ENCODE measurements at regions not wholly inside any gene's neighbourhood (a gene's known extent, or its start where the extent isn't known, plus 50 kb on each side); places are given as distances from the start of the nearest gene placed in this dataset.
"Not testable (repeated sequence)": the region's sequence is repeated elsewhere in the genome, so short reads cannot be mapped to it uniquely, and the experiment has no call there.

DNA sequence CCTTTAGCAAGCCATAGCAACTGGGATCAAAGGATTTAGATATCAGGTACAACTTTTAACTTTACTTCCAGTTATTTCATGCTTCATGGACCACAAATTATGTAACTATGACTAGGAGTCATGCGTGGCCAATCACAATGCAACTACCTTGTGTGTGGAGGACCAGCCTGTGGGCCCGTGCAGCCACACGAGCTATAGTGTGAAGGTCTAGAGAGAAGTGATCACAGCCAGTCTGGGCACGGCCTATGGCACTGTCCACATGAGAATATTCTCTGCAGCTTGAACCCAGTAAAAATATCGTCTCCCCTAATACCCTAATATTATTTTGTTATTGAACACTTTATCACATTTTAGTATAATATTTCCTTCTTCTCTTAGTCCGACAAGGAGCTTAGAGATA lies 464.9 kb upstream of the MIR17HG start:
- DNase-seq = no peak

DNA sequence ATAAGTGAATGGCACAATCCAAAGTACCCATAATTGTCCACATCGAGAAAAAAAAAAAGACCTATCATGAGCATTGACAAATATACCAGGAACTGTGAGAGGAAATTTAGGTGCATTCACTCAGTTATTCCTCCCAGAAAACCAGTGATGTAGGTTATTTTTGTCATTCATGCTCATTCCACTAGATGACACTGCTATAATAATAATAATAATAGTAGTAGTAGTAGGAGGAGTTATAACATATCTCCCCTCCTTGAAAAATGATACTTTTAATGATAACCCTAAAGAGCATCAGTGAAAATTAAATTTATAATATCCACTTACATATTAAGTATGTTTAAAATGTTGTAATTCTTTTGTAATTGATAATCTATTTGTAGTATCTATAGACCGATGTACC lies 463.9 kb upstream of the MIR17HG start:
- DNase-seq = no peak

DNA sequence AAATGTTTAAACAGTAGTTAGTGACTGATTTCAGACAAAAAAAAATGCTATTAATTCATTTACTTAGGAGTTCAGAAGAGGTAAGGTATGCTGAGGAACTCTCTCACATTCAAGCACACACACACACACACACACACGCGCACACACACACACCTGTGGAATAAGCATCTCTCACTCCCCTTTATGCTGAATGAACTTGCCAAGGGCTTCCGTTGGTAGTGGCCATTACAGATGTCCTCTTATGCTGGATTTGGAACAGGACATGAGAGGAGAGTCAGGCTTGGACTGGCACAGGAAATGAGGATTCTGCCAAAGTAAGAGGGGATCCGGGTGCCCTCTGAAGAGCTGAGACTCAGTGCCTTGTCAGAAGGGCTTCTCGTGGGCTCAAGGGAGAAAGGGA lies 463.4 kb upstream of the MIR17HG start:
- DNase-seq = no peak

GRCh38 chr13:90889906-90890834 lies 457.3 kb upstream of the MIR17HG start:
- DNase-seq = no peak

- no peak for DNase-seq
These were observed 456.2 kb upstream of the MIR17HG start for GRCh38 chr13:90891329-90891728.

DNA sequence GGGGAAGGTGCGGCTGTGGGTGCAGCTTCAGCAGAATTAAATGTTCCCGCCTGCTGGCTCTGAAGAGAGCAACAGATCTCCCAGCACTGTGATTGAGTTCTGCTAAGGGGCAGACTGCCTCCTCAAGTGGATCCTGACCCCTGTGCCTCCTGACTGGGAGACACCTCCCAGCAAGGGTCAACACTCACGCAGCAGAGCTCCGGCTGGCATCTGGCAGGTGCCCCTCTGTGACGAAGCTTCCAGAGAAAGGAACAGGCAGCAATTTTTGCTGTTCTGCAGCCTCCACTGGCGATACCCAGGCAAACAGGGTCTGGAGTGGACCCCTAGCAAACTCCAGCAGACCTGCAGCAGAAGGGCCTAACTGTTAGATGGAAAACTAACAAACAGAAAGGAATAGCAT lies 454.3 kb upstream of the MIR17HG start:
- not testable (repeated sequence) for DNase-seq

GRCh38 chr13:90896002-90896401 lies 451.5 kb upstream of the MIR17HG start:
- no peak for DNase-seq

DNA sequence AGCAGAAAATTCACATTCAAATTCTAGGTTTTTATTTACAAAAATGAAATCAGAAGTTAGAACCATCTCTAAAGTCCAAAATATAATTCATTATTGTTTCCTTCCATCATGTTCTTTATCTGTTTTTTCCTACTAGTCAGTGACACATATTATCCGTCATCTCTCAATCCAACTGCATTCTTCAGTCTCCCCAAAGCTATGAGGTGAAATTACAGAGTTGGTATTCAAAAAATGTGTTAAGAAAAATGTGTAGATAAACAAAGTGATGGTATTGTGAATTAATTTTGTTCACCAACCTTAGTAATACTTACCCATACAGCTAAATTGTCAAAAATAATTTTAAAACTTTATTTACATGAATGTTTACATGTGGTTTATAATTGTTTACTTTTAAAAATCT lies 448.7 kb upstream of the MIR17HG start:
- DNase-seq = no peak

DNA sequence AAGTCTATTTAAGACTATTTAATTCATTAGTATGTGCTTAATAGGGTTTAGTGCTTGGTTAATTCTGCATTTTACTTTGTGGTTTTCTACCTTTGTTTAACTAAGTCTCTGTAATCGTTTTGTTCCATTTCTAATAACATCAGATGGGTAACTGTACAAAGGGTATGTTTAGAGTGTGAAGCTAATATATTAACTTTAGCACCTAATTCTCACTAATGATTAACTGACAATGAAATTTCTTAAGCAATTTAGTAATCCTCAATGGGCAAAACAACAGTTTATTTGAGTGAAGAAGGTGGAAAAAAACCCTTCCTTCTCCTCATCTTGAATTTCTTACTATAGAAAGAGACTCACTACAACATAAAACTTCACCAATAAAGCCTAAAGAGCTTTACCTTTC lies 448.1 kb upstream of the MIR17HG start:
- DNase-seq = no peak

GRCh38 chr13:90902255-90902654 lies 445.2 kb upstream of the MIR17HG start:
- no peak for DNase-seq

GRCh38 chr13:90906554-90906953 lies 440.9 kb upstream of the MIR17HG start:
- DNase-seq = no peak

DNA sequence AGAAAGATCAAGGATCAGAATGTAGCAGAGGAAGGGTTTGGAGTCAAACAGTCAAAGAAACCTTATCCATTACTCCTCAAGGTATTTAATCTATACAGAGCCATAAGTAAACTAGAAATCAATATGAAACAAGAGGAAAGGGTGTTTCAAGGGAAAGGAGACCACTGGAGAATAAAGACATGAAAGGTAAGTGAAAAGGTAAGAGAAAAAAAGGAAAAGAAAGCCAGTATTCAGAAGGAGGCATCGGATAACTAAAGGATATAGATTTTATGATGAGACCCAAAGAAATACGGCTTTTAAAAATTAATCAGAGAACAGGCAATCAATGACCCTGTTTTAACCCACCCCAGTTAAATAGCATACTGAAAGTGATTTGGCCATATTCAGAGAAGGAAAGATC lies 438.7 kb upstream of the MIR17HG start:
- DNase-seq = no peak

DNA sequence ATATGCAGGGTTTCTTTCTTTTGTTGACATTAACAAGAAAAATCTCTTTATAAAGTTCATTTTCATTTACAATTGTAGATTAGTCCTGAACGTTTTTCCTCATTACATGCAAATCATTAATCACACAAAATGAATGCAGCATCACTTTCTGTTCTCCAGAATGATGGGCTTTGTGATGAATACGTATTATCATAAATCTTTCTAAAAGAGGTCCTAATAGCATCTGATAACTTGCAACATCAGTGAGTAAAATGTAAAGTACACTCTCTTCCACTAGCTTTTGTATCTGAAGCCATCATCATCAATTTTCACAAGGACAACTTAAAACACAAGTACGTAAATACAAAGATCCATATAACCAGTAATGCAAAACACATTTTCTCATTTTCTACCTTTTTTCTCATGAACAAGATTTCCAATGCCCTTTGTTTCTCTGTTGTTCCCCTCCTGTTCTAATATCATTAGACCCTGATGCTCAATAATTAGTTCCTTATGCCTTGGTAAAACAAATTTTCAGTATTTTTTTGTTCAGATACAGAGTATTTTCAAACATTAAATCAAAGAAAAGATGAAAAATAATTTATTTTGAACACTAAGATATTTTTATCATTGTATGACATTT lies 437.4 kb upstream of the MIR17HG start:
- no peak for DNase-seq

- DNase-seq = no peak
These were observed 435.2 kb upstream of the MIR17HG start for GRCh38 chr13:90912247-90912646.

- DNase-seq = no peak
These were observed 429.0 kb upstream of the MIR17HG start for GRCh38 chr13:90918536-90918935.

DNA sequence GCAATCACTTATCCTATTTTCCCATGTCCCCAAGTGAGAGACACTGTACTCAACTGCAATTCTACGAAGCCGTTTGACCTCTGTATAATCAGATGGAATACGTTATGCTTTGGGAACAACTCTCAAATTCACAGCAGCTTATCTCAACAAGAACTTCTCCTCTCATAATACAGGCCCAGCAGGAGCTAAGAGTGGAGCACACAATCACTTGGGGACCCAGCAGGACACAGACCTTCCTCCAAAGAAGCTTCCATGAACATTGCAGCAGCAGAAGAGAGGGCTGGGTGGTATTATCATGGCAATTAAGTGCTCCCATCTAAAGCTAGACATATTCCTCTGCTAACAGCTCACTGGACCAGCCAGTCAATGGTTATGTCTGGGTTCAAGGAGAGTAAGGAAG lies 428.3 kb upstream of the MIR17HG start:
- no peak for DNase-seq

- no peak for DNase-seq
These were observed 421.0 kb upstream of the MIR17HG start for GRCh38 chr13:90926459-90926858.

GRCh38 chr13:90928109-90928508 lies 419.4 kb upstream of the MIR17HG start:
- no peak for DNase-seq

- no peak for DNase-seq
These were observed 414.2 kb upstream of the MIR17HG start for GRCh38 chr13:90933097-90933826.

DNA sequence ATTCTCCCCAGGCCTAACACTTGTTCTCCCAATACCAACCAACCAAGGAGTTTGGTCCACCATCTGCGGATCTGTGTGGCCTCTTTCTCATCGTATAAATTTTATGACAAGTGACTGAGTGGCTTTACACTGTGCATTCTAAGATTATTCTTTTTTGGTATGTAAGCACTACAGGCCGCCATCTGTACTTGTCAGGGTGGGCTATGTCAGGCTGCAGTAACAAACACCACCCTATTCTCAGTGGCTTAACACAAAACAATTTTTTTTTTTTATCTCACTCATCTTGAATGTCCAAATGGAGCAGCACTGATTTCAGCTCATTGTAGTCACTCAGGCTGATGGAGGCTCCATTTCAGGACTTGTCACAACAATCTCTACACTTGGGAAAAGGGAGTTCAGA lies 412.7 kb upstream of the MIR17HG start:
- DNase-seq = no peak

- DNase-seq = no peak
These were observed 408.6 kb upstream of the MIR17HG start for GRCh38 chr13:90938848-90939247.

- DNase-seq = no peak
These were observed 403.5 kb upstream of the MIR17HG start for GRCh38 chr13:90943946-90944345.

DNA sequence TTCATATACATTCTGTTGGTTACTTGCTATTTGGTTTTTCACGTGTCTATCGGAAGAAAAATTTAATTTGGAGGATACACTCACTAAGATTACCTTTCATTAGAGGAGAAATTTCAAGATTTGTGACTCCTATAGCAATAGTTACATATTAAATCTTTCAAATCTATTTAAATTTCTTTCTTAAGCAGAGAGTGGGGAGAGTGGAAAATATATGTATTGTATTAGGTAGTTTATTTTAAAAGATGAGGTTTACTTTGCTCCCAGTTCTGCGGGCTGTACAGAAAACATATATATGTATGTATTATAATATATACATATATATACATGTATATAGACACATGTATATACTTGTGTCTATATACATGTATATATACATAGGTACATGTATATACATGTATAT lies 402.3 kb upstream of the MIR17HG start:
- DNase-seq = not testable (repeated sequence)

- DNase-seq = not testable (repeated sequence)
These were observed 401.4 kb upstream of the MIR17HG start for GRCh38 chr13:90946125-90946524.
